Epithelial cell of proximal tubule (primary cell): ENCODE measurements at regions not wholly inside any gene's neighbourhood (a gene's known extent, or its start where the extent isn't known, plus 50 kb on each side); places are given as distances from the start of the nearest gene placed in this dataset.

Experiments used
- DNase-seq: peaks from one replicate; pipeline ENCODE4 v3.0.0-alpha.2; 2011; ENCODE audit warnings: low read depth
- H3K4me3 ChIP-seq: 2 replicates; pipeline ENCODE4 v1.5.1; 2011; ENCODE audit warnings: low read depth, mild to moderate bottlenecking, low read length
- TF ChIP-seq, protein P1 (sequence below): conservative IDR thresholded peaks from 2 replicates; pipeline ENCODE4 v1.5.1; 2012; ENCODE audit warnings: low read depth, mild to moderate bottlenecking, low read length

DNA sequence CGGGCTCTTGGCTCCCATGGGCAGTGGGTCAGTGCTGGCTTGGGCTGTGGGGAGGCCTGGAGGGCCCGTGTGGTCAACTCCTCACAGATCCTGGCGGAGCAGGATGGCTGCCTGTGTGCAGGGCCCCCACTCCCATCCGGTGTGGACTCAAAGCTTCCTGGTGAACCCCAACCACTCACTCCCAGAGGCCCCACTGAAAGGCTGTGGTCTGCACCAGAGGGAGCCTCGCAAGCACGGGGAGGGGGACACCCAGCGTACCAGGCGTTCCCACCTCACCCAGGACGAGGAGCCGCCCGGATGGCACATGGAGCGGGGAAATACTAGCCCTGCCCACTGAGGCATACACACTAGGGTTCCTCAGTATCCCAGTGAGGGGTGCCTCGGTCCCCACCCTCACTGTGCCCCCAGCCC, 75.4 kb upstream of the ACTRT2 start:
- no peak for DNase-seq
- TF ChIP-seq, protein P1, sequence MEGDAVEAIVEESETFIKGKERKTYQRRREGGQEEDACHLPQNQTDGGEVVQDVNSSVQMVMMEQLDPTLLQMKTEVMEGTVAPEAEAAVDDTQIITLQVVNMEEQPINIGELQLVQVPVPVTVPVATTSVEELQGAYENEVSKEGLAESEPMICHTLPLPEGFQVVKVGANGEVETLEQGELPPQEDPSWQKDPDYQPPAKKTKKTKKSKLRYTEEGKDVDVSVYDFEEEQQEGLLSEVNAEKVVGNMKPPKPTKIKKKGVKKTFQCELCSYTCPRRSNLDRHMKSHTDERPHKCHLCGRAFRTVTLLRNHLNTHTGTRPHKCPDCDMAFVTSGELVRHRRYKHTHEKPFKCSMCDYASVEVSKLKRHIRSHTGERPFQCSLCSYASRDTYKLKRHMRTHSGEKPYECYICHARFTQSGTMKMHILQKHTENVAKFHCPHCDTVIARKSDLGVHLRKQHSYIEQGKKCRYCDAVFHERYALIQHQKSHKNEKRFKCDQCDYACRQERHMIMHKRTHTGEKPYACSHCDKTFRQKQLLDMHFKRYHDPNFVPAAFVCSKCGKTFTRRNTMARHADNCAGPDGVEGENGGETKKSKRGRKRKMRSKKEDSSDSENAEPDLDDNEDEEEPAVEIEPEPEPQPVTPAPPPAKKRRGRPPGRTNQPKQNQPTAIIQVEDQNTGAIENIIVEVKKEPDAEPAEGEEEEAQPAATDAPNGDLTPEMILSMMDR = no peak

DNA sequence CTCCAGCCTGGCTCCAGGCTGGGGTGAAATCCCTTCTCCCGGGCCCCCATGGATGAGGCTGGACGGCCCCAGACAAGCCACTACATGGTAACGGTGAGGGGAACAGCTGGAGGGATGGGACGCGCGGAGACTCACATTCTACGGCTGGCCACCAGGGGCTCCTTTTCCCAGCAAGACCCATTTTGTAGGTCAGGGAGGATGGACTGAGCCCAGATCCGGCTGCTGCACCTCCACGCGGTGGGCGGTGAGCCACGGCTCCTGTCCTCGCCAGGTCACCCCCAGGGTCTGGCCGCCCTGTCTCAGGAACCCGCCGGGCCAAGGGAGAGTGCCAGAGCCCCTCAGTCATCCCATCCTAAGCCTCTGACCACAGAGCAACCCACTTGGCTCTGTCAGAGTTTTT, 75.0 kb upstream of the ACTRT2 start:
- no peak overlapping the region for H3K4me3 ChIP-seq
- TF ChIP-seq, protein P1 = no peak
- no peak for DNase-seq

More for the DNA sequence above, 75.4 kb upstream of the ACTRT2 start:
- no peak overlapping the region for H3K4me3 ChIP-seq

DNA sequence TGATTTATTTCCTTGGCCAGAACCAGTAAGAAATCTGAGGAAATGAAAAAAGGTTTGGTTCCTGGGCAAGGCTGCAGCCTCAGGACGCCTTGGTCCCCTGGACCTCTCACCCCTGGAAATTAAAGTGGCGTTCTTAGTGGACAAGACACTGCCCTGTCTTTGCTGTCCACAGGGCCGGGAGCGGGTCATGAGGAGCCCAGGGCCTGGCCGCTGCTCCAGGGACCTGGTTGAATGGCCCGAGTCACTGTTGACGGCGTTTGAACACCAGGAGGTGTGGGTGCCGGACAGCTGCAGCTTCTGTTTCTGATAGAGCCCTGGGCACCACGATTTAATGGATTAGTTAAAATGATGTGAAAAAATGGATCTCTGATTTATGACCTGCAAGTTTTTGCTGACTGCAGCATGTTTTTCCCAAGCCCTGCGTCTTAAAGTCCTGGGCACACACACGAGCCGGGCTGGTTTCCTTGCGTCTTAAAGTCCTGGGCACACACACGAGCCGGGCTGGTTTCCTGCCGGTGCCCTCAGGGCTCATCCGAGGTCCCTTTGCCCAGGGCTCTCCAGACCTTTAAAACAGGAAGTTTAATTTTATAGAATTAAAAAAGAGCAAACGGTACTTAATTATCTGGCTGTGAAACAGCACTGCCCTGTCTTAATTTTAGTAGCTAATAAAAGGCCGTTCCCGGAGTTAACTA, 74.1 kb upstream of the ACTRT2 start:
- DNase-seq = no peak
- TF ChIP-seq, protein P1 = no peak
- H3K4me3 ChIP-seq = no peak overlapping the region

DNA sequence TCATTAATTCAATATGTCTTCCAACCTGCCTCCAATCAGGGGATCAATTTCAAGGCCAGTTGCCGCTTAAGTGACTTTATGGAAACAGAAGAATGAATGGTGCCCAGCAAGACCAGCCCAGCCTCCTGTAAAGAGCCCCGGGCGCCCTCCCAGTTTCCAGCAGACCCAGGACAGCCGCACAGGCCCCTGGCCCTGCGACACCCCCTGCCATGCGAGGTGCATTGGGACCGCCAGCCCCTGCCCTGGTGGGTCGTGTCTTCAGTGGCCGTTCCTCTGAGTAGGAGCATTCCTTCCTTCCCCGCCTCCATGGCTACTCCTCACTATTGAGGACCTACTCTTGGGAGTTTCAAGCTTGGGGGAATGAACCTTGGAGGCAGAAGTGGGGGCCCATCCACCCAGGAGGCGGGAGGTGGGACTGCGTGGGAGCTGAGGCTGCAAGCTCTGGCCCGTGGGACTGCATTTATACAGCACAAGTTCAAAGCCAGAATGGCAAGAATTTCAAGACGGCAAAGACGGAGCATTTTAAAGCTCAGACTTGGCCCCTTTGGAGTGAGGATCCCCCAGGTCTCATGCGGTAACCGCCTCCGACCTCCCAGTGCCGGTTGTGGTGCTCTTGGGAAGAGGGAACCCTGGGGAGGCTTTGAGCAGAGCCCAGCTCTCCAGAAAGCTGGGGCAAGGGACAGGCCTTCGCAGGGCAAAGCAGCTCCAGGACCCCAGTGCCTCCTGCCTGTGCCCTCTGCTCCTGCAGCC, 73.1 kb upstream of the ACTRT2 start:
- DNase-seq = no peak
- TF ChIP-seq, protein P1 = no peak
- H3K4me3 ChIP-seq = no peak overlapping the region

DNA sequence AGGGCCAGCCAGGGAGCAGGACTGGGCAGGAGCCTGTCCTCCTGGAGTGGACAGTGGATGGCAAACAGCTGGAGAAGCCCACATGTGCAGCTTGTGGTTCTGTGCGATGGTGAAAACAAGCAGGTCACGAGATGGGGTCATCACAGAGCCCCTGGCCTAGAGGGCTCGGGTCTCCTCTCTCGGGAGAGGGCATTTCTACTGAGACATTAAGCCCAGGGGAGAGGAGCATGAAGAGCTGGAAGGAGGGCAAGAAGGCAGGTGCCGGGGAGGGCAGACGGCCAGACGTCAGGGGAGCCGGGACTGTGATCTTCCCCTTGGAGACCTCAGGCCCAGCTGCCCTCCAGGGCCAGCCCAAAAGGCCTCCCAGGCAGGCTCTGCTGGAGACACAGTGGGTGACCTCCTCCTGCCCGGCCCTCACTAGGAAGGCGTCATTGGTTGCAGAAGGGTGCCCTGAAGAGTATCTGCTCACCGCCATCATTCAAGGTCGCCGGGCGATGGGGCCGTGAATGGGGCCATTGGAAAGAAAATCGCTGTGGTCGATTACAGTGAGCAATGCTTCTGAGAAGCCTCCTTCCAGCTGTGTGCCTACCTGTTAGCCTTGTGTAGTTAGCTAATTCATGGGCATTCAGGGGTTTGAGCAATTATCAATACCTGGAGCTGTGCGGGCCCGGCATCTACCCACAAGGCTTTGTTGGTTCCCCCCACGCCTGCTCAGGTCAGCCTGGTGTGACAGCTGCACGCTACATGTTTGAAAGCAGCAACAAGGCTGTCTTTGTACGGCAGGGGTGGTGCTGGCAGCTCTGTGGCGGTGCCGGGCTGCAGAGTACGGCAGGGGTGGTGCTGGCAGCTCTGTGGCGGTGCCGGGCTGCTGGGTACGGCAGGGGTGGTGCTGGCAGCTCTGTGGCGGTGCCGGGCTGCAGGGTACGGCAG, 72.3 kb upstream of the ACTRT2 start:
- H3K4me3 ChIP-seq = no peak overlapping the region
- no peak for DNase-seq
- TF ChIP-seq, protein P1 = no peak

DNA sequence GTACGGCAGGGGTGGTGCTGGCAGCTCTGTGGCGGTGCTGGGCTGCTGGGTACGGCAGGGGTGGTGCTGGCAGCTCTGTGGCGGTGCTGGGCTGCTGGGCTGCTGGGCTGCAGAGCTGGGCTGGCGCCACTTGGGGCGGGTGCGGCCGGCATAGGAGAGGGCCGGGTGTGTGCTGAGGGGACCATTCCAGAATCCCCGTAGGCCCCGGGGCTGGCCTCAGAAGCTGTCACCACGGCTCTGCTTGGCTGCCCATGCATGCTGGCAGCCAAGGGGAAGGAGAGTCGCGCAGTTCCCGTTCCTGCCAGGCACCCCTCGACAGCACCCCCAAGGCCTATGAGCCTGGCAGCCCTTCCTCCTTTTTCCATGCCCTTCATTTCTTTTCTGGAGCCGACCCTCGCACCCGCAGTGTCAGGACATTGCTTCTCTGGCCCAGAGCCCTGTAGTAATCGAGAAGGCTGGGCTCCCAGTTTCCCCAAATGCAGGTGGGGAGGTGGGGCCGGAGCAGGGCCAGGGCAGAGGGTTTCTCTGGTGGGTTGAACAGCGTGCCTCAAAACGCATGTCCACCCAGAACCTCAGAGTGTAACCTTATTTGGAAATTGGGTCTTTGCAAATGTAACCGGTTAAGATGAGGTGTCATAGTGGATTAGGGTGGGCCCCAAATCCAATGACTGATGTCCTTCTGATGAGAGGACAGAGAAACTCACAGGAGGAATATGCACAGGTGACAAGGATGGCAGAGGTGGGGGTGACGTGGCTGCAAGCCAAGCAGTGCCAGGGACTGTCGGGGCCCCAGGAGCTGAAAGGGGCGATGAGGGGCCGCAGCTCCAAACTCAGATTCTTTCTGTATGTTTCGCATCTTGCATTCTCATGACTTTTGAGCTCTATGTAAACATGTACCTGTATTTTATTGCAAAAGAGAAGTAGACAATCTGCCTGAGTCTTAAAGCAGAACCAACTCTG, 71.0 kb upstream of the ACTRT2 start:
- DNase-seq = no peak
- TF ChIP-seq, protein P1 = no peak
- H3K4me3 ChIP-seq = no peak overlapping the region
